Lower leg skin (tissue), 4 donors: ENCODE measurements at regions not wholly inside any gene's neighbourhood (a gene's known extent, or its start where the extent isn't known, plus 50 kb on each side); places are given as distances from the start of the nearest gene placed in this dataset.

ENCODE experiments used
- DNase-seq, 2 donors: peaks; one replicate each; pipeline ENCODE4 v3.0.0-alpha.2; 2019; ENCODE audit warnings: low spot score in 2 of 2
- H3K4me3 ChIP-seq: fragments of 200-600 bp; sonication (generic); 2 replicates; pipeline ENCODE4 v1.5.1; 2017; ENCODE audit warnings: mild to moderate bottlenecking, low read depth; ENCODE audit not compliant: poor library complexity, severe bottlenecking
- POLR2A ChIP-seq, 2 donors: fragments of 450-650 bp; IDR thresholded peaks; one replicate each; pipeline ENCODE4 v1.6.1; 2016 to 2017; ENCODE audit warnings: antibody characterized with exemption in 2 of 2, mild to moderate bottlenecking in 1 of 2, moderate library complexity in 1 of 2
- WGBS, 2 donors: methylation state at CpG; one replicate each; pipeline ENCODE4 v1.1.5; 2018; 5-methylcytosine and 5-hydroxymethylcytosine counted together
- intact Hi-C: fragments of 100-400 bp; cut with DNase I; formaldehyde crosslinking; loops from one replicate; pipeline ENCODE4 v1.15.0; 2023; ENCODE audit warnings: low total_unique reads
- TF ChIP-seq, protein P1 (sequence below), 3 donors: fragments of 450-650 bp; IDR thresholded peaks; one replicate each; pipeline ENCODE4 v1.5.1; 2016; ENCODE audit warnings: antibody characterized with exemption in 3 of 3, mild to moderate bottlenecking in 3 of 3, moderate library complexity in 2 of 3

DNA sequence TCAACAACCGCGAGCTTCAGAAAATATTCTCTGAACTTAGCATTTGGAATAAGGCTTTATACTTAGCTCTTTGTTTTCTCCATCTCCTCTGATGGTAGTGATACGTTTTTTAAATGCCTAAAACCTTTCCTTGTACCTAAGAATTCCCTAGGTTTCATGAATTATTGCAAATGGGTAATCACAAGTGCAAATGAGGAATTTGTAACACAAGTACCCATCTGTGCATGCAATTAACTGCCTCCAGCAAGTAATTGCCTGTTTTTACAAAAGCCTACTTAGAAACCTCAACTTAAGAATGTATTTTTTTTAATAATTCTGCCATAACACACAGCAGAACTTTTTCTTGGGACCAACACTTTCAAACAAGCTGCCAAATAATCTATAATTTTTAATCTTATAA, 149.2 kb downstream of the PHLDA1 start:
- H3K4me3 ChIP-seq = no peak overlapping the region
- DNase-seq = no peak
- intact Hi-C loops = no loop called here
- TF ChIP-seq, protein P1, sequence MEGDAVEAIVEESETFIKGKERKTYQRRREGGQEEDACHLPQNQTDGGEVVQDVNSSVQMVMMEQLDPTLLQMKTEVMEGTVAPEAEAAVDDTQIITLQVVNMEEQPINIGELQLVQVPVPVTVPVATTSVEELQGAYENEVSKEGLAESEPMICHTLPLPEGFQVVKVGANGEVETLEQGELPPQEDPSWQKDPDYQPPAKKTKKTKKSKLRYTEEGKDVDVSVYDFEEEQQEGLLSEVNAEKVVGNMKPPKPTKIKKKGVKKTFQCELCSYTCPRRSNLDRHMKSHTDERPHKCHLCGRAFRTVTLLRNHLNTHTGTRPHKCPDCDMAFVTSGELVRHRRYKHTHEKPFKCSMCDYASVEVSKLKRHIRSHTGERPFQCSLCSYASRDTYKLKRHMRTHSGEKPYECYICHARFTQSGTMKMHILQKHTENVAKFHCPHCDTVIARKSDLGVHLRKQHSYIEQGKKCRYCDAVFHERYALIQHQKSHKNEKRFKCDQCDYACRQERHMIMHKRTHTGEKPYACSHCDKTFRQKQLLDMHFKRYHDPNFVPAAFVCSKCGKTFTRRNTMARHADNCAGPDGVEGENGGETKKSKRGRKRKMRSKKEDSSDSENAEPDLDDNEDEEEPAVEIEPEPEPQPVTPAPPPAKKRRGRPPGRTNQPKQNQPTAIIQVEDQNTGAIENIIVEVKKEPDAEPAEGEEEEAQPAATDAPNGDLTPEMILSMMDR (IDR thresholded peaks at IDR 0.05) = no peak
- no peak for TF ChIP-seq POLR2A (IDR thresholded peaks at IDR 0.05)
- WGBS, 2 donors = 68 to 75% methylated on average over 3 of the region's 3 CpGs

DNA sequence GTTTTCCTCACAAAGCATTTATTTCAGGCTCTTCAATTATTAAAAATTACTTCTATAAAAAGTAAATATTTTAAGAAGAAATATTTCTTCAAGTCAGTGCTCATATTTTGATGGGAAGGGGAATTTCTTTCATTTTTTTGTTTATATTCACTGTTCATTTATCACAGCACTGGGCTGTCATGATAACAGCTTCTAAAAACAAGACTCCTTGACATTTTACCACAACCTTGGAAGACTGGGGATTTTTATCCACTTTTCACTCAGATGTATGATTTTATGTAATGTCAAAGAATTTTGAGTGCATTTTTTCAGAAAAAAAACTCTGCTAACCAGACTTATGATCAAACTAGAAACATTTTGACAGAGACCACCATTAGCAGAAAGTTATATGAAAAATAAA, 149.7 kb downstream of the PHLDA1 start:
- intact Hi-C loops = no loop called here
- no peak overlapping the region for H3K4me3 ChIP-seq
- TF ChIP-seq, protein P1 (IDR thresholded peaks at IDR 0.05) = no peak
- TF ChIP-seq POLR2A (IDR thresholded peaks at IDR 0.05) = no peak
- DNase-seq = no peak

DNA sequence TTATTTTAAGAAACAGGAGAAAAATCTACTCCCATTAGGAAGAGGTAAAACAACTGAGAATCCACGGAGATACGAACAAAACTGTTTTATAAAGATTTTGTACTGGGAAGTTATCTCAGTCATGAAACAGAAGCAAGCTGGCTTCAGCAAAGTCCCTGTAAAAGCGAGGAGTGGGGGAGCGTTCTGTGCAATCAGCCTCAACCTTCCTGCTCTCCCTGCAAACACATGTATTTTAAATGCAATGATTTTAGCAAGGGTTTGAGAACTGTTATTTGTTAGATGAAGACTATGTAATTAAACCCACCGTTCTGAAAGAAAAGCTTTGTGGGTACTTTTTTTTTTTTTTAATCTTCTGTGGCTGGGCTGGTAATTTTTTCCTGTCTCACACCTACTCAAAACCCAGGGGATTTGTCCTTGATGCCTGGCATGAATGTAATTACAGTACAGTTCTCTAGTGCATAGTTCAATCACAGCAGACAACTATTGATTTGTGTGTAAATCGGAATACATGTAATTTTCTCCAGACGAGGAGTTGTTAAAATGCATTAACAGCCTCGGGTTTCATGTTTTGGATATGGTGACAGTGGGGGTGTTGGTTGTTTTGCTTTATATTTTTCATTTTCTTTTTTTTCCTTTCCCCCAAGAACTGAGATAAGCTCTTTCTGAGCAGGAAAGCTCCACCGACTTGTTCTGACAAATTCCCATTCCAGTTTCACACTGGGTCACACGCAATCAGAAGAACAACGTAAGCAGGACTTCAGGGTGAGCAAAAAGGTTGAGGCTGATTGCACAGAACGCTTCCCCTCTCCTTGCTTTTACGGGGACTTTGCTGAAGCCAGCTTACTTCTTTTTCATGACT, 153.6 kb downstream of the PHLDA1 start:
- intact Hi-C loops = no loop called here
- TF ChIP-seq, protein P1 (IDR thresholded peaks at IDR 0.05) = no peak
- no peak for TF ChIP-seq POLR2A (IDR thresholded peaks at IDR 0.05)
- H3K4me3 ChIP-seq = no peak overlapping the region
- DNase-seq = no peak
- 26 to 37% methylated on average over 13 of the region's 13 CpGs for WGBS, 2 donors

DNA sequence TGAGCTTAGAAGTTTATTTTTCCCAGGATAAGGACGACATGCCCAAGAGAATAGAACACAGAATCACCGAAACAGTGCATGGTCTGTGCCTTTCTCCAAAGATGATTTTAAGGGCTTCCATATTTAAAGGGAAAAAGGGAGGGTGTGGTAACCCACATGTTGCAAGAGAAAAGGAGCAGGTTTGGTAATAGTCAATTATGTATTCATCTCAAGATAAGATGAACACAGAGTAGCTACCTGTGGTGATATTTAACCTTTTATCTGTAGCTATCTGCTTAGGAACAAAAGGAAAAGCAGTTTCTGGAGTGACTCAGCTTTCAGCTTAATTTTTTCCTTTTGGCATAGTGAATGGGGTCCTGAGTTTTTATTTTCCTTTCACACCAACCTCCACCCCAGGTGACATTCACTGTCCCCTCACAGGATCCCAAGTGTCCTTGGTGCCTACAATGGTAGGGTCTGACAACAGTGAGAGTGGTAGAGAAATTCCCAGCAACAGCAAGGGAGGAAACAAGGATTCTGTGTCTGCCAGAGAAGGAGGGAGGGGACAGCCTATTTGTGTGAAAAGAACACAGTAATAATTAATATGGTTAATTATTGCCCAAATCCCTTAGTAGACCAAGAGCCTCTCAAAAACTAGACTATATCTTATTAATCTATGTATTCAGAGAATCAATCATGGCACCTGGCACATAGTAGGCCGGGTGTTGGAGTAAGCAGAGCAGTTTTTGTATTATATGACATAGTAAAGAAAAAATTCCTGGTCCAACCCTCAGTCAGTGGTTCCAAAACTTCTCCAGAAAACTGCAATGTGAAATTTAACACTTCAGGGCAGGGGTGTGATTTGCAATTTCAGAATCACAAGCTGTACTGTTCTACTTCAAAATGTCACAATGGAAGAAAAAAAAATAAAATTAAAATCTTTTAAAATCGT, 154.5 kb downstream of the PHLDA1 start:
- no peak for TF ChIP-seq POLR2A (IDR thresholded peaks at IDR 0.05)
- TF ChIP-seq, protein P1 (IDR thresholded peaks at IDR 0.05) = no peak
- no peak for DNase-seq
- no peak overlapping the region for H3K4me3 ChIP-seq
- 43 to 44% methylated on average over 4 of the region's 4 CpGs for WGBS, 2 donors
- intact Hi-C loops = no loop called here

DNA sequence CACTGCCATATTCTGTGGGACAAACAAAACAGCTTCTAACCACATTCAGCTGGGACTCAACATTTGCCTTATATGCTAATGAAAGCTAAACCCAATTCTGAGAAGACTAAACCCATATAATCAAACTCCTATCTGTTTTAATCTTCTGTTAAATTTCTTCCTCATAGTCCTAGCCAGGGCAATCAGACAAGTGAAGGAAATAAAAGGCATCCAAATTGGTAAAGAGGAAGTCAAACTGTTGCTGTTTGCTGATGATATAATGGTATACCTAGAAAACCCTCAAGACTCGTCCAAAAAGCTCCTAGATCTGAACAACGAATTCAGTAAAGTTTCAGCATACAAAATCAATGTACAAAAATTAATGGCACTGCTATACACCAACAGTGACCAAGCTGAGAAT, 157.1 kb downstream of the PHLDA1 start:
- 63 to 73% methylated on average over 2 of the region's 2 CpGs for WGBS, 2 donors
- TF ChIP-seq, protein P1 (IDR thresholded peaks at IDR 0.05) = no peak
- TF ChIP-seq POLR2A (IDR thresholded peaks at IDR 0.05) = no peak

More for the DNA sequence above, 157.1 kb downstream of the PHLDA1 start:
- H3K4me3 ChIP-seq = no peak overlapping the region
- no peak for DNase-seq
- intact Hi-C loops = no loop called here
